ENCODE measurements at regions not wholly inside any gene's neighbourhood (a gene's known extent, or its start where the extent isn't known, plus 50 kb on each side); places are given as distances from the start of the nearest gene placed in this dataset.

DNA sequence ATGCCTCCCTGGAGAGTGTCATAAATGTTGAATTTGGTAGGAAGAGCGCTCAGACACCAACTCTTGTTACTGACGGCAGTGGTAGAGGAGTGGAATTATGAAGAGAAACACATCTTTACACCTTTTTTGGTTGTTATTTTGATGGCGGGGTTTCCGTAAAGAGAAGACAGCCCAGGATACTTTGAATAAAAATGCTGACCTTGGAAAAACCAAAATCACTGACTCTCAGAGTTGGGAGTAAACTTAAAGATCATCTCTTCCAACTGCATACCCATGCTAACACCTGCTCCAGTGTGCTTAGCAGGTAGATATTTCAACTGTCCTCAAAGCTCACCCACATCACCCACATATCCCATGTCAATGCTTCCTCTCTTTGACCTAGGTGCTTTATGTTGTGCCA lies 498.6 kb downstream of the LIG4 start:
- no peaks in the 10 kb centered on the region for H3K36me3 Mint-ChIP-seq (ENCODE audit: low read depth)
- no peak overlapping the region for H3K27ac Mint-ChIP-seq
- TF ChIP-seq, protein P1, sequence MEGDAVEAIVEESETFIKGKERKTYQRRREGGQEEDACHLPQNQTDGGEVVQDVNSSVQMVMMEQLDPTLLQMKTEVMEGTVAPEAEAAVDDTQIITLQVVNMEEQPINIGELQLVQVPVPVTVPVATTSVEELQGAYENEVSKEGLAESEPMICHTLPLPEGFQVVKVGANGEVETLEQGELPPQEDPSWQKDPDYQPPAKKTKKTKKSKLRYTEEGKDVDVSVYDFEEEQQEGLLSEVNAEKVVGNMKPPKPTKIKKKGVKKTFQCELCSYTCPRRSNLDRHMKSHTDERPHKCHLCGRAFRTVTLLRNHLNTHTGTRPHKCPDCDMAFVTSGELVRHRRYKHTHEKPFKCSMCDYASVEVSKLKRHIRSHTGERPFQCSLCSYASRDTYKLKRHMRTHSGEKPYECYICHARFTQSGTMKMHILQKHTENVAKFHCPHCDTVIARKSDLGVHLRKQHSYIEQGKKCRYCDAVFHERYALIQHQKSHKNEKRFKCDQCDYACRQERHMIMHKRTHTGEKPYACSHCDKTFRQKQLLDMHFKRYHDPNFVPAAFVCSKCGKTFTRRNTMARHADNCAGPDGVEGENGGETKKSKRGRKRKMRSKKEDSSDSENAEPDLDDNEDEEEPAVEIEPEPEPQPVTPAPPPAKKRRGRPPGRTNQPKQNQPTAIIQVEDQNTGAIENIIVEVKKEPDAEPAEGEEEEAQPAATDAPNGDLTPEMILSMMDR (IDR thresholded peaks at IDR 0.05; ENCODE audit: unreplicated experiment in 3 of 3) = no peak
- no peaks in the 10 kb centered on the region for H3K9me3 Mint-ChIP-seq
- peaks cover 5% of the 10 kb centered on the region for H3K4me1 Mint-ChIP-seq
- no peak overlapping the region for H3K4me3 Mint-ChIP-seq
- H3K27me3 Mint-ChIP-seq (ENCODE audit: low read depth) = peaks cover 4% of the 10 kb centered on the region

- TF ChIP-seq, protein P1 (IDR thresholded peaks at IDR 0.05; ENCODE audit: unreplicated experiment in 3 of 3) = no peak
- H3K4me1 Mint-ChIP-seq = no peaks in the 10 kb centered on the region
- no peaks in the 10 kb centered on the region for H3K9me3 Mint-ChIP-seq
- H3K27me3 Mint-ChIP-seq (ENCODE audit: low read depth) = no peaks in the 10 kb centered on the region
- no peaks in the 10 kb centered on the region for H3K36me3 Mint-ChIP-seq (ENCODE audit: low read depth)
- no peak overlapping the region for H3K4me3 Mint-ChIP-seq
- no peak overlapping the region for H3K27ac Mint-ChIP-seq
These were observed 499.1 kb downstream of the LIG4 start for GRCh38 chr13:107716241-107716640.

DNA sequence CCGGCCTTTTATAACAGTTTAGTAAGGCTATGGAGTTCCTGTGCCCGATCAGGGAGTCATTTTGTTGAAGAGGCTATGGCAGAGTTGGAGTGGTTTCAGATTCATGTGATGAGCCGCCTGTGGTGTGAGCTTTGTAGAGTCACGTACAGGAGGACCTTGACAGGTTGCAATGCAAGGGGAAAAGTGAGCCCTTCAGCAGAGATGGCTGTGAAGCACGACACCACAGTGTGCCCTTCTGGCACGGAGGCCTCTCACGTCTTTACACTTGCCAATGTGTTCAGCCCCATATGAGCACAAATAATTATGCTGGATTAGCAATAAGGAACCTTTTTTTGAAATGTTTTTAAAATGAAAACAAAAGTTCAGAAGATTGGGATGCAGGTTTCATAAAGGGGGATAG lies 499.8 kb downstream of the LIG4 start:
- Mint-ChIP-seq H3K27ac (no peak overlapping the region), H3K4me3 (no peak overlapping the region), H3K36me3 (ENCODE audit: low read depth) (no peaks in the 10 kb centered on the region), H3K27me3 (ENCODE audit: low read depth) (no peaks in the 10 kb centered on the region), H3K9me3 (no peaks in the 10 kb centered on the region), H3K4me1 (no peaks in the 10 kb centered on the region)
- TF ChIP-seq, protein P1 (IDR thresholded peaks at IDR 0.05; ENCODE audit: unreplicated experiment in 3 of 3) = no peak

GRCh38 chr13:107713314-107713713 lies 502.0 kb downstream of the LIG4 start:
- TF ChIP-seq, protein P1 (IDR thresholded peaks at IDR 0.05; ENCODE audit: unreplicated experiment in 3 of 3) = no peak
- Mint-ChIP-seq H3K36me3 (ENCODE audit: low read depth) (no peaks in the 10 kb centered on the region), H3K27ac (no peak overlapping the region), H3K4me1 (no peaks in the 10 kb centered on the region), H3K9me3 (no peaks in the 10 kb centered on the region), H3K4me3 (no peak overlapping the region), H3K27me3 (ENCODE audit: low read depth) (no peaks in the 10 kb centered on the region)

- H3K27ac Mint-ChIP-seq = peak overlapping the region in 1 of 3 experiments; percentile 12
- H3K4me1 Mint-ChIP-seq = no peaks in the 10 kb centered on the region
- H3K27me3 Mint-ChIP-seq (ENCODE audit: low read depth) = no peaks in the 10 kb centered on the region
- no peak overlapping the region for H3K4me3 Mint-ChIP-seq
- H3K36me3 Mint-ChIP-seq (ENCODE audit: low read depth) = no peaks in the 10 kb centered on the region
- H3K9me3 Mint-ChIP-seq = no peaks in the 10 kb centered on the region
- TF ChIP-seq, protein P1 (IDR thresholded peaks at IDR 0.05; ENCODE audit: unreplicated experiment in 3 of 3) = no peak
These were observed 503.0 kb downstream of the LIG4 start for GRCh38 chr13:107712145-107712860.

DNA sequence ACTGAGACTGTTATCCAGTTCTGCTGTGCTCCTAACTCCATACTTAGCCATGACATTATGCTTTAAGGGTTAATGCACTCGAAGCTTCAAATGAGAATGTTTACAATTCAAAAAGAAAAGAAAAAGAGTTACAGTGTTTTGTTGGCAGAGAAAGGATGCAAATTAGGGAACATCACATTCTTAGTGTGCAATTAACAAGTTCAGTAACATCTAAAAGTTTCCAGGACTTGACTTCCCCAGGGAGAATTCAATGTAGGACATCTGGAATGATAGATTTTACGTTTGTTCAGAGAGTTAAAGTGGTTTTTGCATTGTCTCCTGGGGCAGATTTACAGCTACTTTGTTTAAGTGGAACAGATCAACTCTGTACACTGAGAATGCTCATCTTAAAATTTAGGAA lies 525.2 kb downstream of the LIG4 start:
- Mint-ChIP-seq H3K9me3 (no peaks in the 10 kb centered on the region), H3K4me3 (no peak overlapping the region), H3K27me3 (ENCODE audit: low read depth) (no peaks in the 10 kb centered on the region), H3K36me3 (ENCODE audit: low read depth) (no peaks in the 10 kb centered on the region), H3K4me1 (no peaks in the 10 kb centered on the region), H3K27ac (no peak overlapping the region)
- TF ChIP-seq, protein P1 (IDR thresholded peaks at IDR 0.05; ENCODE audit: unreplicated experiment in 3 of 3) = no peak
